GM12892 (cell line): ENCODE measurements at regions not wholly inside any gene's neighbourhood (a gene's known extent, or its start where the extent isn't known, plus 50 kb on each side); places are given as distances from the start of the nearest gene placed in this dataset.

ENCODE experiments used
- POLR2A ChIP-seq: IDR thresholded peaks from 2 replicates; pipeline ENCODE4 v1.6.1; 2011; ENCODE audit warnings: low read depth, low read length, control low read depth
- POLR2AphosphoS5 ChIP-seq: IDR thresholded peaks from 2 replicates; pipeline ENCODE4 v1.6.1; 2011; ENCODE audit warnings: low read depth, low read length, control low read depth

DNA sequence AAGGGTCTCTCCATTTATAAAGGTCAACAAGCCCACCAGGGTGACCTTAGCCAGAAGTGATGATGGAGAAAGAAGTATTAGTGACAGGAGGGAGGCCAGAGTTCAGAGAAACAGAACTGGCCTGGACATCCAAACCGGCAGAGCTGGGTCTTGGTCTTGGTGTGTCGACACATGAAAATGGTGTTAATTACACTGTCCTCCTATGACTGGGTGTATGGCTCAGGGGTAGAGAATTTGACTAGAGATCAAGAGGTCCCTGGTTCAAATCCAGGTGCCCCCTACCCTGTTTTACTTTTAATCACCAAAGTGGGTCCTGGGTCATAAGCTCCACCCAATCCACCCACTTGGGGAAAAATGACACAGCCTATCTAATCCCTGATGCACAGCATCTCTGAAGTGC, 110.6 kb upstream of the ZNF746 start:
- TF ChIP-seq POLR2A (no peak), POLR2AphosphoS5 (no peak)
